ENCODE measurements at regions not wholly inside any gene's neighbourhood (a gene's known extent, or its start where the extent isn't known, plus 50 kb on each side); places are given as distances from the start of the nearest gene placed in this dataset.

DNA sequence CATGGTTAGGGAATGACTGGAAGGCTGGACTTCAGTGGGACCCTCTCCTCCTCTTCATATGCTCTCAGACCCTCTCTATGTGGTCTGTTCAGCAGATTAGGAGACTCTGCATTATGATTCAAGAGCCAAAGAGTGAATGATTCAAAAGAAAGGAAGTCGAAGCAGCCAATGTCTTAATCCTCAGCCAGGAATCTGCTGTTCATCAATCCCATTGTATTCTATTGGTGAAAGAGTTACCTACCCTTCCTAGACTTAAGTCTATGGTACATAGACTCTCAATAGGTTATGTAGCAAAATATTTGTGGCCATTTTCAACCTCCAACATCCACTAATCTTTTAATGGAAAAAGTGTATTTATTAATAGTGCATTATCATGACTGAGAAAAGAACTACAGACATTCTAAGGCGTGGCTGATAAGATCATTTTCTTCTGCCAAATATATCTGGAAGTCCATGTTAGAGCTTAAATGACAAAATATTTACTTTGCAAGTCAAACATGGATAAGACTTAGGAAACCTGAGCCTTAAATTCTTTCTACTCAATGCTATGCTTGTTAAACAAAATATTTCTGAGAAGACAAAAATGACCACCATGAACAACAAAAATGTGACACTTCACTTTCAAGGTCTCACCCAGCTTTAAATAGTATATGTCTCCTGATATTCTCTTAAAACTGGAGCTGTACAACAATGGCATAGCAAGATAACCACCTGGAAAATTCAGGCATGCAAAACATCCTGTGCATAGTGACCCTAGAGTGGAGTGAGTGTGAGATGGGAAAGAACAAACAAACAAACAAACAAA lies 1100.6 kb downstream of the GALC start:
- TF ChIP-seq, protein P1, sequence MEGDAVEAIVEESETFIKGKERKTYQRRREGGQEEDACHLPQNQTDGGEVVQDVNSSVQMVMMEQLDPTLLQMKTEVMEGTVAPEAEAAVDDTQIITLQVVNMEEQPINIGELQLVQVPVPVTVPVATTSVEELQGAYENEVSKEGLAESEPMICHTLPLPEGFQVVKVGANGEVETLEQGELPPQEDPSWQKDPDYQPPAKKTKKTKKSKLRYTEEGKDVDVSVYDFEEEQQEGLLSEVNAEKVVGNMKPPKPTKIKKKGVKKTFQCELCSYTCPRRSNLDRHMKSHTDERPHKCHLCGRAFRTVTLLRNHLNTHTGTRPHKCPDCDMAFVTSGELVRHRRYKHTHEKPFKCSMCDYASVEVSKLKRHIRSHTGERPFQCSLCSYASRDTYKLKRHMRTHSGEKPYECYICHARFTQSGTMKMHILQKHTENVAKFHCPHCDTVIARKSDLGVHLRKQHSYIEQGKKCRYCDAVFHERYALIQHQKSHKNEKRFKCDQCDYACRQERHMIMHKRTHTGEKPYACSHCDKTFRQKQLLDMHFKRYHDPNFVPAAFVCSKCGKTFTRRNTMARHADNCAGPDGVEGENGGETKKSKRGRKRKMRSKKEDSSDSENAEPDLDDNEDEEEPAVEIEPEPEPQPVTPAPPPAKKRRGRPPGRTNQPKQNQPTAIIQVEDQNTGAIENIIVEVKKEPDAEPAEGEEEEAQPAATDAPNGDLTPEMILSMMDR (IDR thresholded peaks at IDR 0.05): no peak
- TF ChIP-seq POLR2A (IDR thresholded peaks at IDR 0.05): no peak
- TF ChIP-seq EP300 (IDR thresholded peaks at IDR 0.05): no peak
